Fibroblast of the aortic adventitia (primary cell): ENCODE measurements at regions not wholly inside any gene's neighbourhood (a gene's known extent, or its start where the extent isn't known, plus 50 kb on each side); places are given as distances from the start of the nearest gene placed in this dataset.

Experiments
- DNase-seq: peaks from one replicate; pipeline ENCODE4 v3.0.0-alpha.2; 2010; ENCODE audit warnings: low read depth
- H3K4me3 ChIP-seq: 2 replicates; pipeline ENCODE4 v1.5.1; 2011; ENCODE audit warnings: low read depth, mild to moderate bottlenecking, control low read depth, low read length, moderate library complexity
- TF ChIP-seq, protein P1 (sequence below): IDR thresholded peaks from 2 replicates; pipeline ENCODE4 v1.5.1; 2011; ENCODE audit warnings: mild to moderate bottlenecking, low read length, control low read depth, inconsistent platforms; ENCODE audit not compliant: insufficient read depth

DNA sequence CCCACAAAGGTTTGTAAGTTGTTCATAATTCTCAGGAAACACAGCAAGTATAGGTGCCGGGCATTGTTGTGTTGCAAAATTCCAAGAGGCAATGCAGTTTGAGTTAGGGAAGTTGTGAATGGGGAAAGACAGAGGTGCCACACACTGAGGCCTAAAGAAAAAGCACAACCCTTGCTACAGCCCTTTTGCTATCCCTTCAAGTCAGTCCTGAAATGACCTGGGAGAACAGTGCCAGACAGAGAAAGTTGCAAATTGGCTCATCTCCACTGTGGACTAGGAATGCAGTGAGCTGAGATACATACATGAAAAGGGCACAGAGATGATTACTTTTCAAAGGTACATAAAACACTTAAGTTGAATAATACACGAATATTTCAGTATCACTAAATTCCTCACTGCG is 213.3 kb upstream of the TMTC1 start:
- no peak overlapping the region for H3K4me3 ChIP-seq
- TF ChIP-seq, protein P1, sequence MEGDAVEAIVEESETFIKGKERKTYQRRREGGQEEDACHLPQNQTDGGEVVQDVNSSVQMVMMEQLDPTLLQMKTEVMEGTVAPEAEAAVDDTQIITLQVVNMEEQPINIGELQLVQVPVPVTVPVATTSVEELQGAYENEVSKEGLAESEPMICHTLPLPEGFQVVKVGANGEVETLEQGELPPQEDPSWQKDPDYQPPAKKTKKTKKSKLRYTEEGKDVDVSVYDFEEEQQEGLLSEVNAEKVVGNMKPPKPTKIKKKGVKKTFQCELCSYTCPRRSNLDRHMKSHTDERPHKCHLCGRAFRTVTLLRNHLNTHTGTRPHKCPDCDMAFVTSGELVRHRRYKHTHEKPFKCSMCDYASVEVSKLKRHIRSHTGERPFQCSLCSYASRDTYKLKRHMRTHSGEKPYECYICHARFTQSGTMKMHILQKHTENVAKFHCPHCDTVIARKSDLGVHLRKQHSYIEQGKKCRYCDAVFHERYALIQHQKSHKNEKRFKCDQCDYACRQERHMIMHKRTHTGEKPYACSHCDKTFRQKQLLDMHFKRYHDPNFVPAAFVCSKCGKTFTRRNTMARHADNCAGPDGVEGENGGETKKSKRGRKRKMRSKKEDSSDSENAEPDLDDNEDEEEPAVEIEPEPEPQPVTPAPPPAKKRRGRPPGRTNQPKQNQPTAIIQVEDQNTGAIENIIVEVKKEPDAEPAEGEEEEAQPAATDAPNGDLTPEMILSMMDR: no peak
- no peak for DNase-seq

DNA sequence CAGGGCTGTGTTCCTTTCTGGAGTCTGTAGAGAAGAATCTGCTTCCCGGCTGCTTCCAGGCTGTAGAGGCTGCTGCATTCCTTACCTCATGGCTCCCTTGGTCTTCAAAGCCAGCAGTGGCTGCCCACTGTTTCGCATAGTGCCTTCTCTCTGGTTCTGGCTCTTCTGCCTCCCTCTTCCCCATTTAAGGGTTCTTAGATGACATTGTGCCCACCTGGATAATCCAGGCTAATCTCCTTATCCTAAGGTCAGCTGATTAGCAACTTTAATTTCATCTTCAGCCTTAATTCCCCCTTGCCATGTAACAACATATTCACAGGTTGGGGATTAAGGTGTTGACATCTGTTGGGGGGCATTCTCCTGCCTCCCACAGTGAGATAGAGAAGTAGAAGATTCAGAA is 208.6 kb upstream of the TMTC1 start:
- H3K4me3 ChIP-seq: no peak overlapping the region
- TF ChIP-seq, protein P1: no peak
- no peak for DNase-seq

DNA sequence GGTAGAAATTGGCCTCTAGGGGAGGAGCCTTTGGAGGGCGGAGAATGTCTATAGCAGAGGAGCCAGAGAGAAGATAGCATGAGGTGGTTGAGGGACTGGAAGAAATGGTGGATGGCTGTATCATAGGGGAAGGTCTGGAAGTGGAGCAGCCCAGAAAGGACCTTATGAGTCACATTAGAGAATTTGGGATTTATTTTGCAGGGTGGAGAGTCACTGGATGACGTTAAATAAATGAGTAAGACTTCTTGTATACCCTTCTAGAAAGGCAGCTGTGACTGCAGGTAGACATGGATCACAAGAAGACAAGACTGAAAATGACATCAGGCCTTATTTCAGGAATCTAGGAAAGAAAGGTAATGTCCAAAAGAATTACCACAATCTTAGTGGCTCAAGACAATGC is 208.2 kb upstream of the TMTC1 start:
- TF ChIP-seq, protein P1: no peak
- H3K4me3 ChIP-seq: no peak overlapping the region
- no peak for DNase-seq

DNA sequence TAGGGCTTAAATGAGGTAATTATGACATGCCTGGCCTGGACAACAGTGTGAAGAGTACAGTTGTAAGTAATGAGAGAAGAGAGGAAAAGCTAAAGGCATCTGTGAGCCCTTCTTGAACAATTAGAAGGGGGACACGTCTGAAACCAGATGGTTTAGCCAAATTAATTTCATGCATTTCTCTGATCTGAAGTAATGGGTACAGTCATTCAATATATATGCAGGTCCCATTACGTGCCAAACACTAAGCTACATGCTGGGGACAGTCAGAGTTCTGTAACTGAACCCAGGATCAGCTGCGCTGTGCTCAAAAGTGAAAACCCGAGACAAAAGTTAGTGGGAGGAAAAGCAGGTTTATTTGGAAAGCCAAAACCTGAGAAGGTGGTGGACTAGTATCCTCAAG is 207.2 kb upstream of the TMTC1 start:
- DNase-seq: no peak
- TF ChIP-seq, protein P1: no peak

DNA sequence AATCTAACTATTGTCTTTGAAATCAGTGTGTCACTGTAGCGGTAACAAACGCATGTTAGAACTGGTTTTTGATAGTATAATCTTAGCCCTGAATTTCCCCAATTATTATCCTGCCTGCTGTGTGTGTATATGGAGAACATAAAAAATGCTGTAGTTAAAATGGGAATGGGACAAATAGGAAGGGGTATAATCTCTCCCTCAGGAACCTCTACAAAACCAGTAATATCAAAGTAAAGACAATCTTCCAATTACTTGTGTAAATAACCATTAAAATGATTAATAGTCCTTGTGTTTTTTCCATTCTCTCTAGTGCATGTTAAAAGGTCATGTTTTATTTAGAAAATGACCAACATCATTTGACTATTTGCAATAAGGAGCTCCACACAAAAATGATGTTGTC is 200.1 kb upstream of the TMTC1 start:
- TF ChIP-seq, protein P1: no peak
- H3K4me3 ChIP-seq: no peak overlapping the region
- no peak for DNase-seq

More for the DNA sequence above, 207.2 kb upstream of the TMTC1 start:
- H3K4me3 ChIP-seq: no peak overlapping the region

DNA sequence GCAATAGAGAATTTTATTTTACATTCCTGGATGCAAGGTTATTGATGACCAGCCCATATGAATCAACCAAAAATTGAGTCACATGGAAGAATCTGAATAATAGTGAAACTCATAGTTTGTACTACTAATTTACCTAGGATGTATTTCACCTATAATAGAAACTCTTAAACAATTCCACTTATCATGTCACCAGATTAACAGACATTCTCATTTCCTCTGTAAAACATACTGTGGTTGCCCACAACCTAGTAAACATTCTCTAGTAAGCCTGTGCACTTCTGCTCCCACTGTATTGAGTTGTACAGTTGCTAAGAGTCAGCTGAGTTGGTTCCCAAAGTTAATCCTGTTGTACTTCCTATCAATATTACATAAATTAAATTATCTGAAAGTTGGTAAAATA is 196.6 kb upstream of the TMTC1 start:
- DNase-seq: no peak
- TF ChIP-seq, protein P1: no peak
- H3K4me3 ChIP-seq: no peak overlapping the region

DNA sequence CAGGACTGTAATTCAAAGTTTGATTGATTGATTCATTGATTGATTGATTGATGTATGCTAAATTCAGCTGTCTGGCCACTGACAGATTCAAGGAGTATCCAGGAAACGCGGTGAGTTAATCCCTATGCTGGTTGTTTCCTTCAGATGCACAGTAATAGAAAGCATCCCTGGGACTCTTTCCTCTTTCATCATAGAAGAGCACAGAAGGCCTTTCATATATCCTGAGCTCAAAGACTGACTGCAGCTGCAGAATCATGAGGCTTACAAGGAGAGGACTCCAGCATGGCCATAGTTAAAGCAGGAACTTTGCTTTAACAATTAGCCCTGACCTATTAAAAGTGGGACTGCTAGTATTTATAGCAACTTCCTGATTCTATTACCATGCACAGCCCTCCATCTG is 187.7 kb upstream of the TMTC1 start:
- no peak for DNase-seq
- H3K4me3 ChIP-seq: no peak overlapping the region
- TF ChIP-seq, protein P1: no peak
